Prostate gland (tissue), 2 donors: ENCODE measurements at regions not wholly inside any gene's neighbourhood (a gene's known extent, or its start where the extent isn't known, plus 50 kb on each side); places are given as distances from the start of the nearest gene placed in this dataset.

Source experiments
- CTCF ChIP-seq, 4 experiments: fragments of 200-600 bp in 2 of 4; fragments of 450-650 bp in 2 of 4; sonication (generic) in 2 of 4; IDR thresholded peaks; 1 replicate in 3 of 4; 2 replicates in 1 of 4; pipeline ENCODE4 v1.5.1; 2016 to 2019; ENCODE audit warnings: antibody characterized with exemption in 4 of 4, mild to moderate bottlenecking in 2 of 4, moderate library complexity in 2 of 4
- POLR2A ChIP-seq: fragments of 450-650 bp; IDR thresholded peaks from one replicate; pipeline ENCODE4 v1.6.1; 2016; ENCODE audit warnings: antibody characterized with exemption, mild to moderate bottlenecking

DNA sequence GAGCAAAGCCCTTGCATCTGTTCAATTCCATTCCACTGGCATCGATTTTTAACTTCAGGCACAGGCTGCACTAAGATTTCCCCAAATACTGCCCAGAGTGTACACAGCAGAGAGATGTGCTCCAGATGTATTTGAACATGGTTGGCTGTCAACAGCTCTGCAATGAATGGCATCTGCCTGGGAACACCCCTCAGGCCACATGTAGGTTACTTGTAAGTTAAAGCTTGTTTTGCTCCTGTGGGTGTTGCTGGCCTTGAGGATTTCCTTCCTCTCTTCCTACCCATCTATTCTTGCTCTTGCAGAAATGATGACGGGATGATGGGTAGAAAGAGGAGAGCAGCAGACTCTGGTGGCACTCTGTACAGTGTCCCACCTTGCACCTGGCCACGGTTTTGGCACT, 69.3 kb upstream of the HELT start:
- TF ChIP-seq CTCF (IDR thresholded peaks at IDR 0.05) (no peak), POLR2A (no peak)
